Activated CD8-positive, alpha-beta T cell treated with anti-CD3 and anti-CD28 coated beads for 36 hours (primary cell): ENCODE measurements at regions not wholly inside any gene's neighbourhood (a gene's known extent, or its start where the extent isn't known, plus 50 kb on each side); places are given as distances from the start of the nearest gene placed in this dataset.

Experiments
- ATAC-seq: fragments of 200-7000 bp; cut with Tn5 transposase; one replicate; pipeline ENCODE4 v1.10.0; 2021; ENCODE audit warnings: mild to moderate bottlenecking, moderate library complexity
- CTCF ChIA-PET: fragments of 350-600 bp; sonication (Branson Sonifier 250); formaldehyde crosslinking; loops from one replicate; lab custom pipeline; 2021; ENCODE audit warnings: antibody characterized with exemption; lab: Charles Lee
- POLR2A ChIA-PET: fragments of 350-600 bp; sonication (Branson Sonifier 250); formaldehyde crosslinking; loops from one replicate; lab custom pipeline; 2021; ENCODE audit warnings: antibody characterized with exemption; lab: Charles Lee
- DNase-seq: peaks from one replicate; pipeline ENCODE4 v3.0.0-alpha.2; 2020
- H3K27ac Mint-ChIP-seq: one replicate; pipeline ENCODE4 v1.8.0; 2021; ENCODE audit warnings: mild to moderate bottlenecking, mixed read lengths
- H3K27me3 Mint-ChIP-seq: one replicate; pipeline ENCODE4 v1.8.0; 2021; ENCODE audit warnings: mixed read lengths
- H3K36me3 Mint-ChIP-seq: one replicate; pipeline ENCODE4 v1.8.0; 2021; ENCODE audit warnings: low read depth, mixed read lengths
- H3K4me1 Mint-ChIP-seq: one replicate; pipeline ENCODE4 v1.8.0; 2021; ENCODE audit warnings: low read depth, mixed read lengths
- H3K4me3 Mint-ChIP-seq: one replicate; pipeline ENCODE4 v1.8.0; 2021; ENCODE audit warnings: mild to moderate bottlenecking, moderate library complexity, mixed read lengths
- H3K9me3 Mint-ChIP-seq: one replicate; pipeline ENCODE4 v1.8.0; 2021; ENCODE audit warnings: mixed read lengths
- intact Hi-C: fragments of 100-400 bp; cut with micrococcal nuclease; formaldehyde crosslinking; loops from one replicate; pipeline ENCODE4 v1.10.0; 2022
- TF ChIP-seq, protein P1 (sequence below): fragments of 200-600 bp; IDR thresholded peaks from one replicate; pipeline ENCODE4 v1.8.0; 2022; ENCODE audit warnings: antibody characterized with exemption, mild to moderate bottlenecking

- peaks cover 2% of the 10 kb centered on the region for H3K9me3 Mint-ChIP-seq
- DNase-seq (no peak), ATAC-seq (no peak)
- ChIA-PET CTCF (no interaction called here), POLR2A (no interaction called here)
- H3K4me1 Mint-ChIP-seq, result no peaks in the 10 kb centered on the region
- no peak overlapping the region for H3K4me3 Mint-ChIP-seq
- H3K36me3 Mint-ChIP-seq, result no peaks in the 10 kb centered on the region
- H3K27ac Mint-ChIP-seq, result no peak overlapping the region
- TF ChIP-seq, protein P1, sequence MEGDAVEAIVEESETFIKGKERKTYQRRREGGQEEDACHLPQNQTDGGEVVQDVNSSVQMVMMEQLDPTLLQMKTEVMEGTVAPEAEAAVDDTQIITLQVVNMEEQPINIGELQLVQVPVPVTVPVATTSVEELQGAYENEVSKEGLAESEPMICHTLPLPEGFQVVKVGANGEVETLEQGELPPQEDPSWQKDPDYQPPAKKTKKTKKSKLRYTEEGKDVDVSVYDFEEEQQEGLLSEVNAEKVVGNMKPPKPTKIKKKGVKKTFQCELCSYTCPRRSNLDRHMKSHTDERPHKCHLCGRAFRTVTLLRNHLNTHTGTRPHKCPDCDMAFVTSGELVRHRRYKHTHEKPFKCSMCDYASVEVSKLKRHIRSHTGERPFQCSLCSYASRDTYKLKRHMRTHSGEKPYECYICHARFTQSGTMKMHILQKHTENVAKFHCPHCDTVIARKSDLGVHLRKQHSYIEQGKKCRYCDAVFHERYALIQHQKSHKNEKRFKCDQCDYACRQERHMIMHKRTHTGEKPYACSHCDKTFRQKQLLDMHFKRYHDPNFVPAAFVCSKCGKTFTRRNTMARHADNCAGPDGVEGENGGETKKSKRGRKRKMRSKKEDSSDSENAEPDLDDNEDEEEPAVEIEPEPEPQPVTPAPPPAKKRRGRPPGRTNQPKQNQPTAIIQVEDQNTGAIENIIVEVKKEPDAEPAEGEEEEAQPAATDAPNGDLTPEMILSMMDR, result no peak
- no peaks in the 10 kb centered on the region for H3K27me3 Mint-ChIP-seq
- intact Hi-C loops, result no loop called here
Measured at GRCh38 chr5:26572480-26572879, 465.9 kb downstream of the CDH9 start.

DNA sequence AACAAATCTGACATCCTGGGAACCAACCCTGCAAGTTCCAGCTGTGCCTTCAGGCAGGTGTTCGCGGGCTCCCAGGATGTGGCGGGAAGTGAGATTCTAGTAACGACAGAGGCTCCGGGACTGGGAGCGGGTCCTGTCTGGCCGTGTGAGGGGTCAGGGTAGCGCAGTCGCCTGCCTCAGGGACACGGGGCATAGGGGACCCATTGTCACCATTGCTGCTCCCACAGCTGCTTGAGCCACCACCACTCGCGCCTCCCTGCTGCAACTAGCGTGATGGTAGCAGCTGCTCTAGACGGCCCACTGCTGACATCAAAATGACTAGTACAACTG, 468.5 kb downstream of the CDH9 start:
- ATAC-seq, result no peak
- Mint-ChIP-seq H3K36me3 (no peaks in the 10 kb centered on the region), H3K9me3 (peaks cover 14% of the 10 kb centered on the region), H3K27me3 (no peaks in the 10 kb centered on the region), H3K27ac (no peak overlapping the region), H3K4me3 (no peak overlapping the region), H3K4me1 (no peaks in the 10 kb centered on the region)
- CTCF ChIA-PET, result no interaction called here
- DNase-seq, result no peak
- POLR2A ChIA-PET, result no interaction called here
- intact Hi-C loops, result no loop called here
- TF ChIP-seq, protein P1, result no peak

GRCh38 chr5:26569241-26569928, 469.0 kb downstream of the CDH9 start:
- peaks cover 14% of the 10 kb centered on the region for H3K9me3 Mint-ChIP-seq
- no peak for DNase-seq
- intact Hi-C loops, result no loop called here
- H3K27ac Mint-ChIP-seq, result no peak overlapping the region
- CTCF ChIA-PET, result no interaction called here
- no peak for ATAC-seq
- no peaks in the 10 kb centered on the region for H3K36me3 Mint-ChIP-seq
- POLR2A ChIA-PET, result no interaction called here
- TF ChIP-seq, protein P1, result no peak
- no peaks in the 10 kb centered on the region for H3K4me1 Mint-ChIP-seq
- no peaks in the 10 kb centered on the region for H3K27me3 Mint-ChIP-seq
- no peak overlapping the region for H3K4me3 Mint-ChIP-seq

DNA sequence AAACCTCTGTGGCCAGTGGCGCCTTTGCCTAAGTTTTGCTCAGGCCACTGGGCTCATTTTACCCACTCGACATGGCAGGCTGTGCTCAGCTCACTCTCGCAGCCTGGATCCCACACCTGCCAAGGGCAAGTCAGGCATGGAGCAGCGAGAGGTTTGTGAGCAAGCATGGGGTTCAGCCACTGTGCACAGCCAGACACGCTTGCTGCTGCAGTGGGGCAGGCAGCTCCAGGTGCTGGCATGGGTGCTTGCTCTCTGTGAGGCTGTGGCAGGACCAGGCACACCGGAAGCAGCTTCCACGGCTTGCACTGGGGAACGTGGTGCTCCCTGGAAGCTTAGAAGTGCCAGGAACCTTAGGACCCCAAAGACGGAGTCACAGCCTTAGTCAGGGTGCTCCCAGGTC, 470.1 kb downstream of the CDH9 start:
- Mint-ChIP-seq H3K27ac (no peak overlapping the region), H3K4me3 (no peak overlapping the region), H3K9me3 (peaks cover 16% of the 10 kb centered on the region), H3K36me3 (no peaks in the 10 kb centered on the region), H3K4me1 (no peaks in the 10 kb centered on the region), H3K27me3 (no peaks in the 10 kb centered on the region)
- CTCF ChIA-PET, result no interaction called here
- POLR2A ChIA-PET, result no interaction called here
- TF ChIP-seq, protein P1, result no peak
- no peak for ATAC-seq
- intact Hi-C loops, result no loop called here
- DNase-seq, result no peak

- no peak for ATAC-seq
- Mint-ChIP-seq H3K27ac (no peak overlapping the region), H3K36me3 (no peaks in the 10 kb centered on the region), H3K4me1 (no peaks in the 10 kb centered on the region), H3K4me3 (no peak overlapping the region), H3K27me3 (no peaks in the 10 kb centered on the region), H3K9me3 (peaks cover 17% of the 10 kb centered on the region)
- TF ChIP-seq, protein P1, result no peak
- intact Hi-C loops, result no loop called here
- no peak for DNase-seq
- ChIA-PET POLR2A (no interaction called here), CTCF (no interaction called here)
Measured at GRCh38 chr5:26563979-26564378, 474.4 kb downstream of the CDH9 start.
